COLO668 (cell line): ENCODE measurements at regions not wholly inside any gene's neighbourhood (a gene's known extent, or its start where the extent isn't known, plus 50 kb on each side); places are given as distances from the start of the nearest gene placed in this dataset.

Experiments used
- DNase-seq: peaks from one replicate; lab custom pipeline; 2025; ENCODE audit not compliant: unreplicated experiment; lab: John Stamatoyannopoulos, UW

GRCh38 chr7:41189866-41190265 lies 513.0 kb downstream of the INHBA start:
- no peak for DNase-seq

DNA sequence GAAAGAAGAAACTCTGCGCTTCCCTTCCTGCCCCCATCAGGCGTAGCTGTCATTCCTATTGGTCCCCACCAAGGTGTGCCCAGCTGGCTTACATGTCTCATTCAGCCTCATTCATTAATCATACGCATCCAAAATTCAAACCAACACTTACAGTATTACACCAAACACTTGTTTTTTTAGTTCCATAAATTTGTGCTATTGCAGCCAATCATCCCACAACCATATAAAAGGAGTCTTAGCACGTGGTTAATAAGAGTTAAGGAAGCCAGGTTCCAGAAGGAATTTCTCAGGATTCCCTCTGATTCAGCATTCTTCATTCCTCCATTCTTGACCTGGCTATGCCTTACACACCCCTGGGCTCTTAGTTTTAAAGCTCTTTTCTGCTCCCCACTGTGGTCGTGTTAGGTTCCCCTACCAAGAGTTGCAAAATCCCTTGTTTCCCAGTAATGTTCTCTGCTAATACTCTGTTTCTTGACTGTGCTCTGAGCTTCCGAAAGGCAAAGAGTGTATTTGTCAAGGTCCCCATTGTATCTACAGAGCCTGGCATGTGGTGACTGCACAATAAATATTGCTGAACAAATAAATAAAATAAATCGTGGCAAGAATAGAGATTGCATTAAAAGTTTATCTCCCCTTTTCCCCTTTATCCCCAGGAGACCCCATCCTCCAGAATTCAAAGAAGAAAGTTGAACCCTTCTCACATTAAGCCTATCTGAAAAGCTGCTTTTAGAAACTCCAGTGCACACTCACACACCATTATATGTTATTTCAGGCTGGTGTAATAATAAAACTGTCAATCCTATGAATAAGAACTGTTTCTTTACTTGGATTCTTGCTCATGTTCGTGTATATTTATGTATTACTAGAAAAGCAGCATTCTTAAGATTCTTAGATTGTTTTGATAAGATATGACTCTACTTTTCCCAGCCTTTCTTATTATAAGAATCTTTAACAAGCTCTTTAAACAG lies 514.4 kb downstream of the INHBA start:
- no peak for DNase-seq

GRCh38 chr7:41187322-41187721 lies 515.6 kb downstream of the INHBA start:
- DNase-seq, result no peak

DNA sequence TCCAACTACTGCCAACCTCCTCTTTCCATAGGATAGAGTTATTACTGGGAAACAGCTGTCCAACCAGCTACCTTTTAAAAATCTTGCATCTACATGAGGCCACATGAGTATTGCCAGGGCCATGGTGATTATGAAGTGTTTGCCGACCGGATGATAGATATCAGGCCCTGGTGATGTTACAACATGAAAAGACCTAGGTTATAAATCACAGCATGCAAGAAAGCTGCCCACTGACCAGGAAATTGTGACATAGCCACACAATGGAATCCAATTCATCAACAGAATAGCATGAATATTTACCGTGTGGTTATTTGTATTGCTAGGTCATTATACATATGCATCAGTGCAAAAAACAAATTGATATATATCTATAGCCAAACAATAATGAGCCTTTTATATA lies 517.0 kb downstream of the INHBA start:
- DNase-seq, result no peak

DNA sequence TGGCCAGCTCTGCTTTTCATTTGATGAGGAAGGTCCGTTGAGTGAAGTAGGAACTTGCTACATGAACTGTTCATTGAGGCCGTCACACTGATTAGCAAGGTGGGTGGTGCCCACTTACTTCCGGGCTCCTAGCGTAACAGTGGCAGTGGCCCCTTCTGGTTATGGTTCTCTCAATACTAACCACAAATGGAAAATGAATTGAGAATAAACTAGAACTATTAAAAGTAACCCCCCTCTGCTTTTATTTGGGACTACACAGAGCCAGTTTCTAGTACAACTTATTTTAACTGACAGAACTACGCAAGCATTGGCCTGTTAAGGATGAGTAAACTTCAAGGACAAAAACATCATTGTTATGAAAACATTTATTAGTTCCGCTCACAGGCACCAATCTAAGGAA lies 519.1 kb downstream of the INHBA start:
- DNase-seq, result no peak

DNA sequence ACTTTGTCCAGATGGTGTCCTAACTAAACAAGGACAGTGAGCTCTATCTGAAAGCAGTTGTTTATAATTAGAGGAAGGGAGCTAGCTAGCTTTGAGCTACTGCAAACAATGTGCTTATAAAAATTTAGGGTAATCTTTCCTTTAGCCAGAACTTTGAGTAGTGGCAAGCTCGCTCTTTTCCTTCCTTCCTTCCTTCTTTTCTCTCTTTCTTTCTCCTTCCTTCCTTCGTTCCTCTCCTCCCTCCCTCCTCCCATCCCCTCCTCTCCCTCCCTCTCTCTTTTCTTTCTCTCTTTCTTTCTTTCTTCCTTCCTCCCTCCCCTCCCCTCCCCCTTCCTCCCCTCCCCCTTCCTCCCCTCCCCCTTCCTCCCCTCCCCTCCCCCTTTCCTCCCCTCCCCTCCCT lies 520.1 kb downstream of the INHBA start:
- no peak for DNase-seq

GRCh38 chr7:41175435-41175834 lies 527.5 kb downstream of the INHBA start:
- DNase-seq, result no peak

DNA sequence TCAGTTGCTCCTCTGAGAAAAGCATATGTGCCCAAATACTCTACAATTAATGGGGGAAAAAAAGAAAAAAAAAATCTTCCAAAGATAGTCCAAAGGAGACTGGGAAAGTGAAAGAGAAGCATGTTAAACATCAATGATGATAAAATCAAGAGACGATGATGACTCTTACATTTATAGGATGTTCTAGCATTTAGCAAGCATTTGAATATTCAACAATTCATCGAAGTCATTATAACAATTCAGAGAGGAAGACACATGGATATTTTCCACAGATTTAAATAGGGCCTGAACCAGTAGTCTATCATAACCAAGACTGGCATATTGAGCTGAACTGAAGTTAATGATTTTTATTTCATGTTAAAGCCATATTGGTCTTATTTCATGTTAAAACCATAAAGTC lies 528.4 kb downstream of the INHBA start:
- DNase-seq, result no peak

DNA sequence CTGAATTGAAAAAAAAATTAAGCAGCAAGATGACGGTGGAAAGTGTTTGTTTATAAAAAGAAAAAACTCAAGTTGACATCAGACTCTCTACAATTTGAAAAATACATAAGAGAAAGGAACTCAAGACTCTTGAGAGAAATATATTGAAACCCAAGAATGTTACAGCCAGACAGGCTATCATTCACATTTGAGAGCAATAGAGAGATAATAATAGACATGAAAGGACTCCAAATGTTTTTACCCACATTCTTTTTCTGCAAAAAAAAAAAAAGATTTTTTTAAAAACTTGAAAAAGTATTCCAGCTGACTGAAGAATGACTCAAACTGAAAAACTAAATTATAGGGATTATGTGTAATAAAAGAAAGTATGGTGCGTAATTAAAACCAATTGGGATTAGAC lies 532.4 kb downstream of the INHBA start:
- DNase-seq, result no peak

DNA sequence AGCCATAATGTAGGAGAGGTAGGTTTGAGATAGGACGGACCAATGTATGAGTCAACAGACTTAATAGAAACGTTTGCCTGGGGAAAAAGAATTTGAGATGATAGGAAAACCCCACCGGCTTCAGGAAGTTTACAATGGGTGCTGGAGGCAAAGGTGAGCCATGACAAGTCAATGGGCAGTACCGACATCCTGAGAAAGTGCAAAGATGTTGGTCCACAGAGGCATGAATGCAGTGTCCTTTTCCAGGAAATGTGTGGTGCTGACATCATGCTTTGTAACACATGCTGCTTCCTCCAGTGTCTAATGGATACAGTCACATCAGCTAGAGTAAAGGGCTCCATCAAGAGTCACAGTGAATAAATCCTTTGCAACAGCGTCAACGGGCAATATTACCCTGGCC lies 533.6 kb downstream of the INHBA start:
- DNase-seq, result no peak

- DNase-seq, result no peak
Observed at GRCh38 chr7:41167836-41168235, 535.1 kb downstream of the INHBA start.

GRCh38 chr7:41164440-41164839 lies 538.5 kb downstream of the INHBA start:
- no peak for DNase-seq

DNA sequence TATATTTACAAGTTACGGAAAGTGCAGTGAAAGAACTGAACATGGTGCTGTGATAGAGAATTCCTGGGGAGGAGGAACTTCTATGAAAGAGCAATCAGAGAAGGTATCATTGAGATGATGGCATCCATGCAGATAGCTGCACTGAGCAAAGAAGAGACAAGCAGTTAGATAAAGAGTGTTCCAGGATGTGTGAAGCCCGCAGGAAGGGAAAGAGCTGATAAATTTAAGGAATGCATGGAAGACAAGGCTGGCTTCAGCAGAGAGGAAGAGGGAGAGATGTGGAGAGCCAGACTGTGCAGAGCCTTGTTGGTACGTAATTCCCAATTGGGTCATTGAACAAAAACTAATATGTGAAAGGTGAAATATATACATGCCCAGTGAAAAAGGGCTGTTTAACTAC lies 538.9 kb downstream of the INHBA start:
- no peak for DNase-seq

DNA sequence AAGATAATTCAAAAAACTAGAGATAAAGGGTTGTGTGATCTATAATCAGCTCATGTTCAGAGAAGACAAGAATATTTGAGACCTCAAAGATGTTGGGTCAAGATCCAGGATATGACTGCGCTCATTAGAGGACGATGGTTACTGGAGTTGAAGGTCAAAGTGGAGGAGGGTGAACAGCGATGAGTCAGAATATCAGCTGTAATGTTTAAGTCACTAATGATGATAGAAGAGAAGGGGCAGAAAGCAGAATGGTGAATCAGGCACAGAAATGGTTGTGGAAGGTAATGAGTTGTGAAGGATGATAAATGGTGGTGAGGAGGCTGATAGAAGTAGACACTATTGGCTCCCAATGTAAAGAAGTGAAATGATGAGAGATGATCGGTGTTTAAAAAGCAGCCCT lies 540.3 kb downstream of the INHBA start:
- DNase-seq, result no peak

DNA sequence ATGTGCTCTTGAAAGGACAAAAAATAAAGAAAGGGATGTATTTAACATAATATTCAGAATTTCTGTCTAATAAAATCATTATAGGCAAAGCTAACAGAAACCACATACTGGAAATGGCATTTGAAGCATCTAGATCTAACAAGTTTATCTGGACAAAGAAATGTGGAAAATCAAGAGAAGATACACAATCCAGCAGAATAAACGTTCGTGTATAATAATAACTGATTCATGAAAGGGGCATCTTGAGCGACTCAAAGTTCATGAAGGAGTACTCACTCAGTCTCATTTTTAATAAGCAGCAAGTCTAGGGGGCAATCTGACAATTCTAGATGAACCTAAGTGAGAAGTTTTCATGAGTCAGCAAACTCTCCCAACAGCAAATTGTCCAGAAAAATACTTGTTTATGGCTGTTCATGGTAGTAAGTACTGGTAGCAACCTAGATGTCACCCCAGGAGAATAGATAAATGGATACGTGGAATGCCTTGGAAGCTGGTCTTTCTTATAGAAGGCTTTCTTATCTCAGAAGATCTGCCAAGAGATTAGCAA lies 541.8 kb downstream of the INHBA start:
- no peak for DNase-seq

GRCh38 chr7:41156268-41156667 lies 546.6 kb downstream of the INHBA start:
- no peak for DNase-seq

- DNase-seq, result no peak
Observed at GRCh38 chr7:41153268-41153667, 549.6 kb downstream of the INHBA start.

DNA sequence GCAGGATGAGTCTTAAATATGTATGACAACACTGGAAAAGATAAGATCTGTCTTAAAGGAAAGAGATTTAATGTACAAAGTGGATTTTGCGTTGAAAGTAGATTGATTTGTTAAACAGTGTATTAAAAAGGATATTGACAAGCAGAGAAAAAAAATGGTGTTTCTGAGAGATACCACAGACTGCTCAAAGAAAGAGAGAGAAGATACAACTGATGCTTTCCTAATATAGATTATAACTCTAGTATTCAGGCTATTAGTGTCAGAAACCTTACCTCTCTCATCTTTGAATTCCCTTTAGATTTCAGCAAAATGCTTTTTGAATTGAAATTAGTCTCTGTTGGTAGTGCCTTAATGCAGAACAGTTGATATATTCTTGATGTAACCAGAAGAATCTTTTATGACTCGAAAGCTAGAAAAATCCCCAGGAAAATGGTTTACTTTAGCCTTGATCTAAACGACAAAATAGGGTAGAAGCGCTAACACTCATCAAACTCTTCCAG lies 550.7 kb downstream of the INHBA start:
- no peak for DNase-seq

- DNase-seq, result no peak
Observed at GRCh38 chr7:41149576-41149975, 553.3 kb downstream of the INHBA start.

DNA sequence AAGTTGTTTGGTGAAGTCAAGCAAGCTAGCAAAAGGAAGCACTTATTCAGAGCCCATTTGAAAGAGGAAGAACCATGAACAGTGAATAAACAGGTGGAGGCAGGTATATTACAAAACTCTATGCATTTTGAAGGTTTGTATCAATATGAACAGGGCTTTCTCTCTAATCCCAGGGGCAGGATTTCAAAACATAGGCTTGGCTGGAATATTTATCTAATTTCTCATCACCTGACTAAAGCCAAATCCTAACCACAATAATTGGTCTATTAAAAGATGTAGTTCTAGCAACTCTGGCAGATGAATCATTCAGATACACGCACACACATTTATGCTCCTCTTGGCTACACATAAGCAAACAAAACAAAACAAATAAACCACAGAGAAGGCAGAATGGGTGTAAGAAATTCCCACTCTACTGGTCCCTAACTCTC lies 554.4 kb downstream of the INHBA start:
- no peak for DNase-seq

GRCh38 chr7:41147606-41148485 lies 555.0 kb downstream of the INHBA start:
- no peak for DNase-seq
